Suppressor macrophage (primary cell): ENCODE measurements at regions not wholly inside any gene's neighbourhood (a gene's known extent, or its start where the extent isn't known, plus 50 kb on each side); places are given as distances from the start of the nearest gene placed in this dataset.
"Not testable (repeated sequence)": the region's sequence is repeated elsewhere in the genome, so short reads cannot be mapped to it uniquely, and the experiment has no call there.

ENCODE experiments used
- DNase-seq, 4 experiments: peaks; one replicate each; pipeline ENCODE4 v3.0.0-alpha.2; 2020 to 2022

DNA sequence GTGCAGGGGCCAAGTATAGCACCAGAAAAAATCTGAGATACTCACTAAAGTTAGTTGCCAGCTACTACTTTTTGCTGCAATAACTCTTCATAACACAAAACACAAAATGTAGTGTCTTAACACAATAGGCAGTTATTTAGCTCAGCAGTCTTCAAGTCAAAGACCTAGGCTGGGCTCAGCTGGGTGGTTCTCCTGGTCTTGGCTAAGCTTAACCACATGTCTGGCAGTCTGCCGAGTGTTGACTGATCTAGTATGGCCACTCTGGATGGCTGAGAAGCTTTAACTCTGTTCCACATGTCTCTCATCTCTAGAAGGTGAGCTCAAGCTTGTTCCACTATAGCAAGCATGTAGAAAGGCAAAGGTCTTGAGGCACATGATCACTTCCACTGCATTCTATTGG is 451.6 kb downstream of the SOX11 start:
- no peak for DNase-seq

DNA sequence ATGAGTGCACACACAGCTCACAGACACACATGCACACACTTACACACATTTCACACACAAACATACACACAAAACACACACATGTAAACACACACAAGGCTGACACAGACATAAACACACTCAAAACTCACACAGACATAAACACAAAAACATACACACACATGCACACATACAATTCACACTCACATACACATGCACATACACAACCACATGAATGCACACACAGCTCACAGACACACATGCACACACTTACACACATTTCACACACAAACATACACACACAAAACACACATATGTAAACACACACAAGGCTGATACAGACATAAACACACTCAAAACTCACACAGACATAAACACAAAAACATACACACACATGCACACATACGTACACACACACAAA is 455.0 kb downstream of the SOX11 start:
- not testable (repeated sequence) for DNase-seq

- DNase-seq, result no peak
Observed at GRCh38 chr2:6148882-6149281, 456.7 kb downstream of the SOX11 start.

DNA sequence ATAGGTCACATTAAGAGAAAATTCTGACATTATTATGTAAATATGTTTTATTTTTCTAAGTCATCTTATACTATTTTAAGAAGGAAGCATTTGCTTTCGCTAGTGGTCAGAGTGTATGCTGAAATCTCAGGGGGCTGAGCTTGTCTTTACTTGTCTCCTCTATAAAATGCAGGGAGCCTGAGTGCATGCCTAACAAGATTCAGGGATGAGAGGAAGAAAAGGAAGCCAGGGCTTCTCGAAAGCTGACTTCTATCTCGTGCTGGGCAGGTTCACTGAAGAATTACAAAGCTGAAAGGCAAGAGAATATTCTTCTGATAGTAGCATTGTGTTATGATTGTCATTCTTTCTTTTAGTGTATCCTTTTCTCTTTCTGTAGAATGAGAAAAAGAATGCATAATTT is 467.4 kb downstream of the SOX11 start:
- DNase-seq, result no peak

DNA sequence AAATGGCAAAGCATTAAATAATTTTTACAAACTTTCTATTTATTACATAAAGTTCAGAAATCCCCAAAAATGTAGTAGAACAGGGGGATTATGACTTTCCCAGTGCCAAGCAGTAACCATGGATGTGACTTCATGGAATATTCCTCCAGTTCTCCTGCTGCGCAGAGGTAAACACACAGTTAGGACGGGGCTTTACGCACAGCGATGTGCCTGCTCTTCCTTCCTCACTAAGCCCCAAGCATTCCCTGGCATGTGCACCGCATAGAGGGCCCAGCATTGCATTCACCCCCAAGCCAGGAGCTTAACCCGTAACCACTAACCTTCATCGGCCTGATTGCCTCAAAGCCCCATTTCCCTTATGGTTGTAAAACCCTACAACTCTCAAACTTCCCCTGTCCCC is 471.7 kb downstream of the SOX11 start:
- DNase-seq, result no peak

GRCh38 chr2:6164986-6165747 is 473.0 kb downstream of the SOX11 start:
- no peak for DNase-seq

- DNase-seq, result no peak
Observed at GRCh38 chr2:6167592-6168138, 475.5 kb downstream of the SOX11 start.

GRCh38 chr2:6168485-6168884 is 476.3 kb downstream of the SOX11 start:
- DNase-seq, result no peak

DNA sequence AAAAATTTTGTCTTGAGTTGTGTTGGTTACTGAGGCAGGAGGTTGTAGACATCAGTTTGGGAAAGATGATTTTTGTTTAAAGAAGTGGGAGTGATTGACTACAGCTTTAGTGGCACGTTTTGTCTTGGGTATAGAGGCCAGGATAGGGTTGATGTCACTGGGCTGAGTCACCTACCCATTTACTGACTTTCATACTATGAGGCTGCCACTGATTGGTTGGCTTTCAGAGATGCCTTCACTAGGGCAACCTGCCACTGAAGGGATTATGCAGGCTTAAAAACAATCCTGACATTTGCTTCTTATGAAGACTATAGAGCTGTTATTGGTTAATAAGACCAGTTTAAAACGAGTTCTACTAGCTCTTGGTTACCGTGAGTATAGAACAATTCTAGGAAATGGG is 479.1 kb downstream of the SOX11 start:
- DNase-seq, result no peak

DNA sequence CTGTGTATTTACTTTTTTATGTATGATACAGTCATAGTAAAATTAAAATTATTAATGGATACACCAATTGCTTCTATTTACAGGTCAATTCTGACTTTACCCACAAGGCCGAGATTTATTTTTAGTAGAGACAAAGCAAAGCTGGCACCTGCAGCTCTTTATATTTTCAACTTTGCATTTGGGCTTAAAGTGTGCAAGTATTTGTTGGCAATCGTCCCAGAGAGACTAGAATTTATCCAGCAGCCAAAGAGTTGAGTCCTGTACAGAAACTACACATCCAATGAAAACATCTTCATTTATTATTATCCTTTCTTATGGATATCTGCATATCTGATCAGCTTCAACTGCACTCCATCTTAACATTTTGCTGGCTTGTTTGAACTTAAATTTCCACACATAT is 485.6 kb downstream of the SOX11 start:
- no peak for DNase-seq

DNA sequence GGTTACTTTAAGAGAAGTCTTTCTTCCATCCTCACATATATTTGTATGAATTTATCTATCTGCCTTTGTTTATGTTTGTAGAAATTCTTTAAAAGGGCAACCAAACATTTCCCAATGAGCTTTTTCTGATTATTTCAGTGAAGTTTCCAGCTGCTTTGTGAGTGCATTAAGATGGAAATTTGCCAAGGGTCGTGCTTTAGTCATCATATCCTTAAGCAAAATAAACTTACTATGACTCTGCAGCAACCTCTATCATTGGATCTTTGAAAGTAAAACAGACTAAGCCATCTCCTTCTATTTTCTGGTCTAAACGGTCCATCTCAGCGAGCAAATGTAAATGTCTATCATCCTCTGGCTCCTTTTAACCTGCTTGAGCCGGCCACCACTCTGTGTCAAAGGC is 489.3 kb downstream of the SOX11 start:
- DNase-seq, result no peak

- no peak for DNase-seq
Observed at GRCh38 chr2:6181926-6182325, 489.7 kb downstream of the SOX11 start.

- DNase-seq, result no peak
Observed at GRCh38 chr2:6183226-6183625, 491.0 kb downstream of the SOX11 start.

DNA sequence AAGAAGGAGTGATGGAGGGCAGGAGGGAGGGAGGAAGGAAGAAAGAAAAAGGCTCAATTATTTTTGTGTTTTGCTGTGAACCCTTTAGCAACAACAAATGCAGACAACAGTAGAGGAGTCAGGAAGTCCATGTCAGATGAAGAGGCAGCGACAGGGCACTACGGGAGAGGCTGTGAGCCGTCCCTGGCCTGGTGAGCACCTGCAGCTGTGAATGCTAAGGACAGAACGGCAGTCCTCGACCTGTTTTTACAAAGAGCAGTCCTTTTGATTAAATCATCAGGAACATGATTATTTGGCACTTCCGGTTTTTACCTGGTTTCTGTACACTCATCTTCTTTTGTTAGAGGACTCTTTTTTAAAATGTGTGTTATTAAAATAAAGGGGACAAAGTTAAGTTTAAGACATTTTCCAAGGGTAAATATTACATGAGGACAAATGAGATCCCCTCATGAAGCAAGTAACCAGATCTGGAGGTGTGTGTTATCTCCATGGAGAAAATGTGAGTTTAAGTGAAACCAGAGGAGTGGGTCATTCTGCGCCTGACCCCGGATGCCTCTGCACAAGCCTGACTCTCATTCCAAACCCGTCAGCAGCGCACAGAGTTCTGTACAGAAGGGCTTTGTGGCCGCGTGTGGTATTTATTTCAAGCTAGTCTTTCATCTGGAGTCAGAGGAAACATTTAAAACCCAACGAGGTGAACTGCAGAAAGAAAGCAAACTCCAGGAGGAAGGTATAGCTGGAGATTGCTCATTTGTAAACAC is 492.5 kb downstream of the SOX11 start:
- no peak for DNase-seq

DNA sequence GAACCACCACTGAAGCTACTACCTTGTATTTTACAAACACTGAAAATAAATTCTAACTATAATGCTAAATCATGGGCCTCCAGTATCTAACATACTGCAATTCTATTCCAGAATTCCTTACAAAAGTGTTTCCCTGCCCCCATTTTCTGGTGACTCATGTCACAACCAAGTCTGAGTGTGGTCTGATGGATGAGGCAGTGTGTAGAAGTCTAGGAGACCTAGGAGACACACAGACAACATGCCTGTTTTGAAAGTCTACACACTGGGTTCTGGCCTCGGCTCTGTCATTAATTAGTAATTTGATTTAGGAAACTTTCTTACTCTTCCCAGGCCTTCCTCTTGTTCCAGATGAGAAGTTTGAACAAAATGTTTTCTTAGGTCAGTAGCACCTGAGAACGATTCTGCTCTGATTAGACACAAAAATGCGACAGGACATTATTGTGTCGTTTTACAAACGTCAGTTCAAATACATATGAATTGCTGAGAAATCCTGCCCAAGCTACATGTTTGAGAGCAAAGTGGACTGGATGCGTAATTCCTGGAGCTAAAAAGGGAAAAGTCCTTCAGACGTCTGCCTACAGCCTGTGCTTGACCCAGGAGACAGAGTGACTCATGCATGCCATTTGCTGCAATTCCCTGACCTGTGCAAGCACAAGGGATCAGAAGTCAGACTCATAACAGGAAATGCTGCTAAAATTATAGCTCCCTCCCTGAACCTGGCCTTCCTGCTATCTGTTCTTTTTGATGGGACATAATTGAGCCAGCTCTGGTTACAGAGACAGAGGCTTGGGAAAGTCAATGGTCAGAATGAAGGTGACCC is 494.4 kb downstream of the SOX11 start:
- DNase-seq, result no peak

- no peak for DNase-seq
Observed at GRCh38 chr2:6196449-6196848, 504.3 kb downstream of the SOX11 start.

DNA sequence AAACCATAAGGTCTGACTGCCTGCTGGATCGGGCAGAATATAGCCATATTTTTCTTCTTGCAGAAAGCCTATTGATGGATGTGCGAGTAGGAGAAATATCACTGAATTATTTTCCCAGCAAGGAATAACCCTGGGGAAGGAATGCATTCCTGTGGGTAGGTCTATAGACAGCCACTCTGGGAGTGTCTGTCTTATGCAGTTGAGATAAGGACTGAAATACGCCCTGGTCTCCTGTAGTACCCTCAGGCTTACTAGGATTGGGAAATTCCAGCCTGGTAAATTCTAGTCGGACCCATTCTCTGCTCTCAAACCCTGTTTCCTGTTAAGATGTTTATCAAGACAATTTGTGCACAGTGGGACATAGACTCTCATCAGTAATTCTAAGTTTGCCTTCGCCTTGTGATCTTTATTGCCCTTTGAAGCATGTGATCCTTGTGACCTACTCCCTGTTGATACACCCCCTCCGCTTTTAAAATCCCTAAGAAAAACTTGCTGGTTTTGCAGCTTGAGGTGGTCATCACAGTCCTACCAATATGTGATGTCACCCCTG is 506.3 kb downstream of the SOX11 start:
- not testable (repeated sequence) for DNase-seq

- no peak for DNase-seq
Observed at GRCh38 chr2:6202756-6203155, 510.6 kb downstream of the SOX11 start.

DNA sequence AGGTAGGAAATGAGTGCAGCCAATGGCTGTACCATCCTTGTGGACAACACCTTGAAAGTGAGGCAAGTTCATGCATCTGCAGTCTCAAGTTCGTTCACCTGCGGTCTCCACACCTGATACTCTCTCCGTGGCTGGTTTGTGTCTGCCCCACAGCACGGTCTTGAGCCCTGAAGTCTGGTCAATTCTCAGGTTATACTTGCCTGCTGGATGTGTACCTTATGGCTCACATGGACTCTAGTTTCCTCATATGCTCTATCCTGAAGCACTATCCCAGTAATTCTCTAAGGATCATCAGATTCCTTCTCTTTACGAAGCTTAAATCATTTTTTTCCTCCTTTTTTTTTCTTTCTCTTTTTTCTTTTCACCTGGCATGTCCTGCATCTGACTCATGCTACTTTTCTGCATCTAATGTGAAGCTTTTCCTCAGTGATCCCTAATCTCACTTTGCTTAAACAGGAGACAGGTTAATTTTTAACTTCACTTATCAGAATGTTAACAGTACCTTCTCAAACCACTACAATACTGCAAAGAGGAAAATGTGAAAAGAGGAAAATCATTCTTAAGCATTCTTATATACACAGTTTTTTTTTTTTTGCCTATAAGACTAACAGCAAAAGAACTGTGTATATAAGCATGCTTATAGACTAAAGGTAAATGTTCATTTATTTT is 511.2 kb downstream of the SOX11 start:
- no peak for DNase-seq

DNA sequence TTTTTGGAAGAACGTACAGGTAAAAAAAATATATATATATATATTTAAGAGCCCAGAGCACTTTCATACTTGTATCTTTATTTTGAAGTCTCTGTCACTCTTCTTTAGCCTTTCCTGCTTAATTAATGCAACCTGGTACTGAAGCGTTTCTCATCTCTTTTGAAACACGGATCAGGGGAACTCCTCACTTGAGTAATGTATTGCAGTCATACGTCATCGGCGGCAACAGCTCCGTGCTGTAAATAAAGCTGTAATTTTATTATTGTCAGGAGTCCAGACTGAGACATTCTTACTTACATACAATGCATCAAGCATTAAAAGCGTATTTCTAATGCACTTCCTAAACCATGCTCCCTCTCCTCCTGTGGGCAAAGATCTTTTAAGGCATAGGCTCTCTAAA is 514.7 kb downstream of the SOX11 start:
- DNase-seq, result no peak

GRCh38 chr2:6211236-6211635 is 519.1 kb downstream of the SOX11 start:
- no peak for DNase-seq

- no peak for DNase-seq
Observed at GRCh38 chr2:6212491-6212890, 520.3 kb downstream of the SOX11 start.
